ENCODE measurements at regions not wholly inside any gene's neighbourhood (a gene's known extent, or its start where the extent isn't known, plus 50 kb on each side); places are given as distances from the start of the nearest gene placed in this dataset.

- no peak for TF ChIP-seq POLR2AphosphoS5 (IDR thresholded peaks at IDR 0.05; ENCODE audit: insufficient read depth, low read depth, low read length)
- TF ChIP-seq JUN (IDR thresholded peaks at IDR 0.05; ENCODE audit: borderline replicate concordance, insufficient read depth, insufficient read length, low read depth) = no peak
- TF ChIP-seq CTCF (IDR thresholded peaks at IDR 0.05; ENCODE audit: extremely low read depth in 1 of 2, insufficient read depth in 1 of 2, low read depth in 1 of 2, low read length in 2 of 2) = no peak
- TF ChIP-seq GATA2 (IDR thresholded peaks at IDR 0.05; ENCODE audit: insufficient read depth, insufficient read length, low read depth, low read length) = peak; percentile 22
- no peak for TF ChIP-seq POLR2A (IDR thresholded peaks at IDR 0.05; ENCODE audit: low read depth, low read length)
- no peak for TF ChIP-seq MAX (IDR thresholded peaks at IDR 0.05; ENCODE audit: insufficient read depth, insufficient read length)
- TF ChIP-seq EZH2 (IDR thresholded peaks at IDR 0.05; ENCODE audit: borderline replicate concordance, low read depth, low read length, severe bottlenecking) = no peak
- TF ChIP-seq FOS (IDR thresholded peaks at IDR 0.05; ENCODE audit: borderline replicate concordance, insufficient read depth, low read length) = no peak
- no peak for TF ChIP-seq MYC (IDR thresholded peaks at IDR 0.05; ENCODE audit: low read depth, low read length)
These were observed 329.5 kb downstream of the CDH2 start for GRCh38 chr18:27847412-27847811.
